B cell (primary cell): ENCODE measurements at regions not wholly inside any gene's neighbourhood (a gene's known extent, or its start where the extent isn't known, plus 50 kb on each side); places are given as distances from the start of the nearest gene placed in this dataset.

Experiments used
- ATAC-seq: fragments of 200-7000 bp; cut with Tn5 transposase; one replicate; pipeline ENCODE4 v1.10.0; 2021; ENCODE audit warnings: low read depth, mild to moderate bottlenecking, moderate number of reproducible peaks, moderate library complexity
- CTCF ChIA-PET: fragments of 350-600 bp; sonication (Branson Sonifier 250); formaldehyde crosslinking; loops from one replicate; lab custom pipeline; 2021; ENCODE audit warnings: antibody characterized with exemption, inconsistent platforms; lab: Charles Lee
- POLR2A ChIA-PET: fragments of 350-600 bp; sonication (Branson Sonifier 250); formaldehyde crosslinking; loops from one replicate; lab custom pipeline; 2021; ENCODE audit warnings: antibody characterized with exemption; lab: Charles Lee
- DNase-seq: peaks from one replicate; pipeline ENCODE4 v3.0.0; 2013
- H2AFZ ChIP-seq: 2 replicates; pipeline ENCODE4 v1.6.1; 2012; ENCODE audit warnings: mild to moderate bottlenecking, low read depth, low read length; ENCODE audit not compliant: insufficient read depth, poor library complexity, severe bottlenecking
- H3K27ac ChIP-seq, 2 donors: 1 replicate in 1 of 2; 2 replicates in 1 of 2; pipeline ENCODE4 v1.5.1; 2012 to 2013; ENCODE audit warnings: low read length in 2 of 2, mild to moderate bottlenecking in 2 of 2, moderate library complexity in 1 of 2
- H3K27me3 ChIP-seq, 4 experiments: fragments of 200-600 bp in 1 of 4; sonication (generic) in 1 of 4; replicated peaks in 1 of 4; 1 replicate in 2 of 4; 2 replicates in 2 of 4; pipeline versions ENCODE4 v1.6.1 to v1.7.0; 2013 to 2016; ENCODE audit warnings: low read length in 3 of 4, mild to moderate bottlenecking in 2 of 4, mixed read lengths in 1 of 4, moderate library complexity in 1 of 4; ENCODE audit not compliant: insufficient read depth in 4 of 4, control insufficient read depth in 3 of 4; ENCODE audit errors: control extremely low read depth in 1 of 4
- H3K36me3 ChIP-seq, 2 experiments: replicated peaks in 1 of 2; 1 replicate in 1 of 2; 2 replicates in 1 of 2; pipeline versions ENCODE4 v1.6.1 to v1.7.1; 2013; ENCODE audit warnings: low read length in 1 of 2; ENCODE audit not compliant: insufficient read depth in 2 of 2, control insufficient read depth in 1 of 2; ENCODE audit errors: control extremely low read depth in 1 of 2, extremely low read depth in 1 of 2
- H3K4me1 ChIP-seq, 2 donors: fragments of 200-600 bp in 1 of 2; sonication (generic) in 1 of 2; 1 replicate in 1 of 2; 2 replicates in 1 of 2; pipeline versions ENCODE4 v1.5.1 to v1.6.1; 2013 to 2017; ENCODE audit warnings: low read length in 2 of 2; ENCODE audit not compliant: control insufficient read depth in 2 of 2, insufficient read depth in 2 of 2
- H3K4me2 ChIP-seq: replicated peaks from 2 replicates; pipeline ENCODE3; 2012; ENCODE audit warnings: mild to moderate bottlenecking, low read depth, low read length; ENCODE audit not compliant: poor library complexity, severe bottlenecking
- H3K4me3 ChIP-seq, 5 experiments: fragments of 200-600 bp in 1 of 5; sonication (generic) in 1 of 5; 1 replicate in 3 of 5; 2 replicates in 2 of 5; pipeline versions ENCODE4 v1.5.1 to v1.7.0; 2011 to 2016; ENCODE audit warnings: low read length in 4 of 5, mild to moderate bottlenecking in 4 of 5, low read depth in 2 of 5, control low read depth in 1 of 5, moderate library complexity in 1 of 5; ENCODE audit not compliant: insufficient read depth in 1 of 5; ENCODE audit errors: control extremely low read depth in 1 of 5, extremely low read depth in 1 of 5
- H3K79me2 ChIP-seq: fragments of 200-600 bp; sonication (generic); one replicate; pipeline ENCODE4 v1.6.0; 2016; ENCODE audit warnings: low read length; ENCODE audit not compliant: control insufficient read depth, insufficient read depth
- H3K9ac ChIP-seq: fragments of 200-600 bp; sonication (generic); 2 replicates; pipeline ENCODE4 v1.6.1; 2017; ENCODE audit warnings: mild to moderate bottlenecking, low read length, moderate library complexity
- H3K9me3 ChIP-seq, 3 donors: one replicate each; pipeline versions ENCODE4 v1.6.1 to v1.7.1; 2013; ENCODE audit warnings: low read length in 2 of 3; ENCODE audit not compliant: control insufficient read depth in 2 of 3, insufficient read depth in 1 of 3; ENCODE audit errors: control extremely low read depth in 1 of 3
- H4K20me1 ChIP-seq: 2 replicates; pipeline ENCODE4 v1.6.0; 2012; ENCODE audit warnings: mild to moderate bottlenecking, low read length; ENCODE audit not compliant: insufficient read depth, control insufficient read depth, poor library complexity, severe bottlenecking
- H3K27ac Mint-ChIP-seq: one replicate; pipeline ENCODE4 v1.8.0; 2021; ENCODE audit warnings: mixed read lengths
- H3K27me3 Mint-ChIP-seq: one replicate; pipeline ENCODE4 v1.8.0; 2021; ENCODE audit warnings: mixed read lengths
- H3K4me1 Mint-ChIP-seq: one replicate; pipeline ENCODE4 v1.8.0; 2021; ENCODE audit warnings: mixed read lengths
- H3K4me3 Mint-ChIP-seq: one replicate; pipeline ENCODE4 v1.8.0; 2021; ENCODE audit warnings: mixed read lengths
- H3K9me3 Mint-ChIP-seq: one replicate; pipeline ENCODE4 v1.8.0; 2022; ENCODE audit warnings: mixed read lengths; ENCODE audit not compliant: insufficient read depth
- CTCF ChIP-seq: fragments of 200-600 bp; IDR thresholded peaks from one replicate; pipeline ENCODE4 v1.8.0; 2022; ENCODE audit warnings: antibody characterized with exemption, mild to moderate bottlenecking
- EZH2 ChIP-seq: IDR thresholded peaks from 2 replicates; pipeline ENCODE4 v1.6.1; 2012; ENCODE audit warnings: borderline replicate concordance, low read depth, mild to moderate bottlenecking, moderate library complexity, low read length; ENCODE audit not compliant: insufficient read depth, poor library complexity, severe bottlenecking
- WGBS: methylation state at CpG from one replicate; pipeline ENCODE4 v1.1.5; 2013; ENCODE audit warnings: missing lambda C conversion rate; ENCODE audit not compliant: insufficient coverage; 5-methylcytosine and 5-hydroxymethylcytosine counted together
- intact Hi-C: fragments of 100-400 bp; cut with micrococcal nuclease; formaldehyde crosslinking; loops from one replicate; pipeline ENCODE4 v1.10.0; 2022

- ATAC-seq (no peak), DNase-seq (no peak)
- Histone ChIP-seq H3K9me3 (peaks cover 3 to 16% (median 7%) of the 10 kb centered on the region in 3 donors), H3K9ac (no peak overlapping the region), H3K27ac (no peak overlapping the region), H3K27me3 (peaks cover 0 to 8% (median 0%) of the 10 kb centered on the region in 4 experiments), H3K4me1 (no peaks in the 10 kb centered on the region), H2AFZ (no peak overlapping the region), H4K20me1 (no peaks in the 10 kb centered on the region), H3K79me2 (no peaks in the 10 kb centered on the region), H3K4me2 (no peak overlapping the region), H3K4me3 (no peak overlapping the region), H3K36me3 (no peaks in the 10 kb centered on the region)
- ChIA-PET CTCF (no interaction called here), POLR2A (no interaction called here)
- intact Hi-C loops: no loop called here
- Mint-ChIP-seq H3K27me3 (peaks cover 40% of the 10 kb centered on the region), H3K4me3 (no peak overlapping the region), H3K4me1 (no peaks in the 10 kb centered on the region), H3K9me3 (peaks cover 10% of the 10 kb centered on the region), H3K27ac (no peak overlapping the region)
- 87% methylated on average over 5 of the region's 5 CpGs for WGBS
- TF ChIP-seq EZH2: no peak
- no peak for TF ChIP-seq CTCF
These were observed 231.1 kb upstream of the NLRP1 start for GRCh38 chr17:5815396-5815795.

- Mint-ChIP-seq H3K4me1 (no peaks in the 10 kb centered on the region), H3K4me3 (no peak overlapping the region), H3K27me3 (peaks cover 48% of the 10 kb centered on the region), H3K9me3 (no peaks in the 10 kb centered on the region), H3K27ac (no peak overlapping the region)
- ChIA-PET CTCF (no interaction called here), POLR2A (no interaction called here)
- DNase-seq: no peak
- intact Hi-C loops: no loop called here
- H3K4me2 ChIP-seq: no peak overlapping the region
- peaks cover 0 to 8% (median 0%) of the 10 kb centered on the region in 4 experiments for H3K27me3 ChIP-seq
- peaks cover 0 to 10% (median 0%) of the 10 kb centered on the region in 3 donors for H3K9me3 ChIP-seq
- H3K79me2 ChIP-seq: no peaks in the 10 kb centered on the region
- no peak overlapping the region for H3K4me3 ChIP-seq
- H3K4me1 ChIP-seq: no peaks in the 10 kb centered on the region
- TF ChIP-seq CTCF (no peak), EZH2 (no peak)
- WGBS: 51% methylated on average over 8 of the region's 8 CpGs
- no peaks in the 10 kb centered on the region for H3K36me3 ChIP-seq
- no peak for ATAC-seq
- no peaks in the 10 kb centered on the region for H4K20me1 ChIP-seq
- H2AFZ ChIP-seq: no peak overlapping the region
- H3K27ac ChIP-seq: no peak overlapping the region
- no peak overlapping the region for H3K9ac ChIP-seq
These were observed 232.3 kb upstream of the NLRP1 start for GRCh38 chr17:5816491-5817070.
